ENCODE measurements at regions not wholly inside any gene's neighbourhood (a gene's known extent, or its start where the extent isn't known, plus 50 kb on each side); places are given as distances from the start of the nearest gene placed in this dataset.
"Not testable (repeated sequence)": the region's sequence is repeated elsewhere in the genome, so short reads cannot be mapped to it uniquely, and the experiment has no call there.

DNA sequence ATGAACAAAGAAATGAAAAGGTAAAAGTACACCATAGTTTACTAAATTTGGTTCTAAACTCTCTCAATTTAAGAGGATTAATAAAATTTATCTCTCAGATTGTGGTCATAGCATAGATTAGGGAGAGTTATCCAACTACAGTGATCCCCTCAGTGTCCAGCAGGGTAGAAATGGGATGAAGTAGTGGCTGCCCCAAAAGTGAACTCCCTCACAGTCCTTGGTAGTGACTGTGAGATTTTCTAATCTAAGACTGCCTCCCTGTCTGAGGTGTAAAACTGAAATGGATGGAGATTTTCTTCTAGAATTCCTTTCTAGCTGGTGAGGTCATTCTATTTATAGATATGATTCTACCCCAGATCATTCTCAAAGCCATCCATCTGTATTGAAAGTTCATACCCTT lies 455.5 kb downstream of the ACTL7B start:
- no peak for DNase-seq

- no peak for DNase-seq
Observed at GRCh38 chr9:108399851-108400250, 455.9 kb downstream of the ACTL7B start.

- no peak for DNase-seq
Observed at GRCh38 chr9:108397286-108397685, 458.5 kb downstream of the ACTL7B start.

DNA sequence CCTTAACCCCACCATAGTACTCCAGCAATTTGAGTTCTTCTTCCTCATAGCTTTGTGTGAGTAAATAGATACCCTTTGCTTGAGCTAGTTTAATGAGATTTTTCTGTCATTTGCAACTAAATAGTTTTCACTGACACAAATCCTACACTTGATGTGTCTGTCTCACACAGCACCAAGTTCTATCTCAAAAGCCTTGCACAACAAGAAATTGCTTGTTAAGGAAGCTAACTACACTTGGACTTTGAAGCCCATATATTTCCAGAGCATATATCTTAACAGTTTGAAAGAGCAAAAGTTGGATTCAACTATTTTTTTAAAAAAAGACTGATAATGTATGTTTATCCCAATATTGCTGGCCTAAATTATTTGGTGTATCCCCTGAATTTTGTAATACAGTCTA lies 459.2 kb downstream of the ACTL7B start:
- DNase-seq = no peak

DNA sequence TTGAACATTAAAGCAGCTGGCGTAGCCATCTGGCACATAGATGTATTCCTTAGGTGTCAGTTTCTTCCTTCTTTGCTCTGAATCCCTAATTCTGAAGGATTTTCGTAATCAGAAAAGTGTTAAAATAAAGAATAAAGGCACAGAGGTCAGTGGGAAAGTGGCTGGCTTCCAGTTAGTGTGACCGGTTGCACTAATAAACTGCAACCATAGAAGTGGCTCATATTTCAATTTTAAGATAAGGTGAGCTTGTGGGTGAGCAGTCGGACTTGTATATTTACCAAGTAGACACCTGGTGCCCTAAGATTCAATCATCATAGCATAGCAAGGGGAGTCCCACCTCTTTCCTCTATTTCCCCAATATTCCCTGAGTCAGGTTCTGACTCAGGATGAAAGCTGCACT lies 459.6 kb downstream of the ACTL7B start:
- no peak for DNase-seq

DNA sequence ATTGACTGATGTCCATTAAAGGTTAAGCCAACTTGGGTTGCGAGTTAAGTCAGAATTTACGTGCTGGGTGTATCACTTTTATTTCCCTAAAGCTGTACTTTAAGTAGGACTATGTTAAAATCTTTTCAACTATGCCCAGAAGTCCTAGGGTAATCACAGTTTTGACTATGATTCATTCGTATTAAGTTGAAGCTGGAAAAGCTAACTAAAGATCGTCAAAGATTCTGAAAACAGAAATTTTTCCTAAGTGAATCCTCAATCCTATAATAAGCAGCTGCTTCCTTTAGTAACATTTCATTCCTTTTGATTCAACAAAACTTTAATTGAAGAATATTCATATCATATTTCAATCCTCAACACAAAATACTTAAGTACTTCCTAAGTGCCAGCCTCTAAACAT lies 460.4 kb downstream of the ACTL7B start:
- DNase-seq = no peak

- no peak for DNase-seq
Observed at GRCh38 chr9:108394726-108395125, 461.1 kb downstream of the ACTL7B start.

- not testable (repeated sequence) for DNase-seq
Observed at GRCh38 chr9:108393481-108394001, 462.2 kb downstream of the ACTL7B start.

- DNase-seq = no peak
Observed at GRCh38 chr9:108392877-108393276, 462.9 kb downstream of the ACTL7B start.

DNA sequence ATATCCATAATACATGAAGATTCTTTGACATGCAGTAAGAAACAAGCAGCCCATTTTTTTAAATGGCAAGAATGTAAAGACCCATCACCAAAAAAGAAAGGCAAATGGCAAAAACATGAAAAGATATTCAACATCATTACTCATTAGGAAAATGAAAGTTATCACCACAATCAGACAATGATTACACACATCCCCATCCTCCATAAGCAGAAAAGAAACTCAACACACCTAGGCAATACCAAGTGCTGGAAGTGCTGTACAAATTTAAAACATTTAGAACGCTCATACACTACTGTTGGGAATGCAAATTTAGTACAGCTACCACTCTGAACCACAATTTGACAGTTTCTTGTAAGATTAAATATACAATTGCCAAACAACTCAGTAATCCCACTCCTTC lies 466.7 kb downstream of the ACTL7B start:
- DNase-seq = no peak

DNA sequence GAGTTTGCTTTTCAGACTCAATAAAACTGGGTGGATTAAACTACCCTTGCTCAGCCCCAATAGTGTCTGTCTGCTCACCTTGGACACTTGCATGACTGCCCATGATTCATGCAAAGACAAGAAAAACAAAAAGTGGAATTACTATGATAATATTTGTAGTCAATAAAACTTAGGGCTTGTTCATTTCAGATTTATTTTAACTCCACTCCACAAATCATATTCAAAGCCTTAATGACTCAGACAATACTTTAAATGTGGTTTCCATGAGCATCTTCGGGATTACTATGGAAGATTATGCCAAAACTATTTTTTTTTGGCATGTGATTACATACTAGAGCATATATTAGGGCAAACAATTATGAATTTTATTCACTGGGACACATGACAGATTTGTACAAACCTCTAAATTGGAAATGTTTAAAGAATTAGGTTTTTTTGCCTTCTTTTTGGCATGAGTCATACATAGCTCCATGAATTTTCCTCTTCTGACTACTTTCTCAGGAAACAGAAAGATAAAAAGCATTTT lies 468.9 kb downstream of the ACTL7B start:
- peak; percentile 60 for DNase-seq

GRCh38 chr9:108386032-108386431 lies 469.8 kb downstream of the ACTL7B start:
- DNase-seq = no peak

DNA sequence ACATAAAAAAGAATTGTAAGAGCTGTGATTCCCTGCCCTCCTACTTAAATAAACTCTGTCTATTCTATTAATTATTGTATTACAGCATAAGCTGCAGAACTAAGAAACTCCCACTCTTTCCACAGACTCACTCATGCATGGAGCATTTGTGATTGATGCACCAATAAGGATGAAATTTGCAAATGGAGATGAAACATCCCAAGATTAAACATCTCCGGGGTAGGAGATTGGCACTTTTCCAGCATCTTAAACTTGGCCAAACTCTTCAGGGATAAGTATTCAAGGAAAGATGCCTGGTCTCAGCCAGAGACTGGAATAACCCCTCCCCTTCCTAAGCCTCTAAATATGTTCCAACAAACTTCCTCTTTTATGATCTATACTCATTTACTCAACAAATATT lies 472.0 kb downstream of the ACTL7B start:
- DNase-seq = no peak

DNA sequence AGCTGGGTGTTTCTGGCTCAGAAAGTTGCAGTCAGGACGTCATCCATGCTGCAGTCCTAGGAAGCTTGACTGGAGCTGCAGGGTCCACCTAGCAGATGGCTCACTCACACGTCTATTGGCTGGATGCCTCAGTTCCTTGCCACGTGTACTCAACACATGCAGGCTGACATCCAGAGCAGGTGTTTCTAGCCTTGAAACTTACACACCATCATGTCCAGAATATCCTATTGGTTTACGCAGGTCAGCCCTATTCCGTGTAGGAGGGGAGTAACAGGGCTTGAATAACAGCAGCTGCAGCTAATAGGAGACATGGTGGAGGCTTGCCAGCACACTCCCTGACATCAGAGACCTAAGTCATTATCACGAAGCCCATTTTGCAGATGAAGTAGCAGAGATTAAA lies 473.5 kb downstream of the ACTL7B start:
- DNase-seq = no peak

DNA sequence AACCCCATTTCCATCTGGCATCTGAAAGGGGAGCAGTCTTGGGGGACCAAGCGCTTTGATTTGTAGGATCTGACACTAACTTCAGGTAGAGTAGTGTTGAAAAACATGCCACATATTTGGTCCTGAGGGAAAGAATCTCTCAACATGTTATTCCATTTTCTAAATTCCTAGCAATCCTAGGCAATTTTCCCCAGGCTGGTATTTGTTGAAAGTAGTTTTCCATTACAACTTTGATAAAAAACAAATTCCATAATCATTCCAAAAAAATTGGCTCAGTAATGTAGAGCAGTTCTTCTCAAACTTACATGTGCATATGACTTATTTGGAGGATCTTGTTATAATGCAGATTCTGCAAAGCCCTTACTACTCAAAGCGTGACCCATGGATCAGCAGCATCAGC lies 477.9 kb downstream of the ACTL7B start:
- DNase-seq = peak; percentile 15

- DNase-seq = no peak
Observed at GRCh38 chr9:108377382-108377781, 478.4 kb downstream of the ACTL7B start.

DNA sequence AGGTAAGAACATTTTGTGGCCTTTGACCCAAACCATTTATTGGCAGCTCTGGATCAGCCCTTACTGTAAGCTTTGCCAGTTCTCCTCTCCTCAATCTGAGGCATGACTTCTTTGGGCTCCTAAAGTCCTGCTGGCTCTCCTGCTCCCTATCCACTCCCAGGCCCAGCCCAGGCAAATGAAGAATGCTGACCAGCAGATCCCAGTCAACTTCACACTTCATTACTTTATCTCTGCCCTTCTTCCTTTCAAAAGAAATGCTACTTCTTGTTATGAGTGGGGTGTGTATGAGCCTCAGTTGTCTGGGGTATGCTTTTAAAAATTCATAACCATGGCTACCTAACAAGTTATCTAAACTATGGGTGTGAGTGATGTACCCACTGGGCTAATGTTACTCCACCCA lies 479.6 kb downstream of the ACTL7B start:
- no peak for DNase-seq

DNA sequence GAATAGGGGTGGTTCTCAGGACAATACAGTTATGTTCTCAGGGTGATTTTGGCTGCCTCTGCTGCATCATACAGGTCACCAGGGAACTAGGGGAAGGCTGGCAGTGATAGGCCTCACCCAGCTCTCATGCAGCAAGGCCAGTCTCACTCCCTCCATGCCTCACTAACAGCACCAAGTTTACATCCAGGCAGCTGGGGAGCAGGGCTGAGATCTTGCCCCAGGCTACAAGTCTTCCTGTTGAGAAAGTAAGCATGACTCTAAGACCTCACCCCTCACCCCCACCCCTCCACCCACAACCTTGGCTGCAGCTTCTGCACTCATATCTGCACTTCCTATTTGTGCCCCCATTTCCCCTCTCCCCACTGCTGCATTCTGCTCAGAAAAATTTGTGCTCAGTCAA lies 481.2 kb downstream of the ACTL7B start:
- DNase-seq = no peak

GRCh38 chr9:108367188-108367587 lies 488.6 kb downstream of the ACTL7B start:
- no peak for DNase-seq

DNA sequence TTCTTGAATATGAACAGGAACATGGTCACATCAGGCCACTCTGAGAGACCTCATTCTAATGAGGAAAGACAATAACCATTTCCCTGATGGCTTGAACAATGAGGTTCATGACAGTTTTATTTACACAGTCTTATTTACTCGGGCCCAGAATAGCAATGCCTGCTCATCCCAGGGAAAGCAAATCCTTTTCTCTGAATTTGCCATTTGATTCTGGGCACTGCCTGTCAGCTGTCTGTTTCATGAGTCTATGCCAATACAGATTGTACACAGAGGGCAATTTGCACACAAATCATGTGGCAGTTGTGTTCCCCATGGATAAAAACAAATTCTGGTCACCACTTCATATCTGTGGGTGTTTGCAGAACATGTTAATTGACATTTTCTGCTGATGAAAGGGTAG lies 492.5 kb downstream of the ACTL7B start:
- no peak for DNase-seq

DNA sequence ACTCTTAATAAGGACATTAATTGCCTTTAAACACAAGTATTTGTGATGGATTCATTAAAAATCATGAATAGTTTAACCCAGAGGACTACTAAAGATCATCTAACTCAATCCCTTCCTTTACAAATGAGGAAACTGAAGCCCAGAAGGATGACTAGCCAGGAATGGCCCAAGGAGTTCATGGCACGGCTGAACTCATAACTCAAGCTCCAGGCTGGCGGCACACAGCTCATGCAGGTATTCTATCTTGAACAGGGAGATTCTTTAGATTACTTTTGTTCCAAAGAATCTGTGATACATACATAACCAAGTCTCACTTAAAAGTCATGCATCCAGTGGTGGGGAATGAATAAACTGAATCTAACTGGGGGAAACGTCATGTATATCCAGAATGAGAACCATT lies 495.5 kb downstream of the ACTL7B start:
- no peak for DNase-seq

GRCh38 chr9:108356806-108357205 lies 499.0 kb downstream of the ACTL7B start:
- DNase-seq = no peak

GRCh38 chr9:108351571-108351970 lies 504.2 kb downstream of the ACTL7B start:
- no peak for DNase-seq

GRCh38 chr9:108347463-108348188 lies 508.2 kb downstream of the ACTL7B start:
- no peak for DNase-seq
